DMS114 treated with DMSO at 0.1 percent for 48 hours (cell line): ENCODE measurements at regions not wholly inside any gene's neighbourhood (a gene's known extent, or its start where the extent isn't known, plus 50 kb on each side); places are given as distances from the start of the nearest gene placed in this dataset.

Source experiments
- DNase-seq: peaks from one replicate; lab custom pipeline; 2025; ENCODE audit not compliant: unreplicated experiment; lab: John Stamatoyannopoulos, UW

DNA sequence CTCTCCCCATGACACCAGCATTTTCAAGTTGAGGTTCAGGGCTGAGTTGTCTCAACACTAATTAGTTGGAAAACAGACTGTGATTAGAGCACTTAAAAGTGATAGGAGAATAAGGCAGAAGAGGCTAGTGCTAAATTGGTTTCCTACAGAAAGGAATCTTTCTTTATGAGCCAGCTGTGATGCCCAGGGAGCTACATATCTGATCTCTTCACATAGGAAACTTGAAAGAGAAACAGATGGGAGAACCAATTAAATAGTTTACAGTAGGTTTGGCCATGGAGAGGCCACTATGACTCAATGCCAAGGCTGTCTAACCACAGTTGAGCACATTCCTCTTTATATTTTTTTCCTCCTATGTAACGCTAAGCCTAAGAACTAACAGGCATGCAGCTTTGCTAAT lies 418.3 kb upstream of the CYRIA start:
- no peak for DNase-seq

DNA sequence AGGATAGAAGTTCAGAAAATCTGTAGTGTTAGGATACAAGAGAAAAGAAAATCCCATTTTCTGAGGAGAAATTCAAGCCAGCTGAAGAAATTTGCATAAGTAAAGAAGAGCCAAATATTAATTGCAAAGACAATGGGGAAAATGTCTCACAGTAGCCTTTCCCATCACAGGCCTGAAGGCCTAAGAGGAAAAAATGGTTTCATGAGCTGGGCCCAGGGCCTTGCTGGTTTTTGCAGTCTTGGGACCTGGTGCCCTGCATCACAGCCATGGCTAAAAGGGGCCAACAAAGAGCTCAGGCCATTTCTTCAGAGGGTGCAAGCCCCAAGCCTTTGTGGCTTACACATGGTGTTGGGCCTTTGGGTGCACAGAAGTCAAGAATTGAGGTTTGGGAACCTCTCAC lies 413.6 kb upstream of the CYRIA start:
- no peak for DNase-seq

- no peak for DNase-seq
Observed at GRCh38 chr2:17076533-17076932, 410.9 kb upstream of the CYRIA start.

DNA sequence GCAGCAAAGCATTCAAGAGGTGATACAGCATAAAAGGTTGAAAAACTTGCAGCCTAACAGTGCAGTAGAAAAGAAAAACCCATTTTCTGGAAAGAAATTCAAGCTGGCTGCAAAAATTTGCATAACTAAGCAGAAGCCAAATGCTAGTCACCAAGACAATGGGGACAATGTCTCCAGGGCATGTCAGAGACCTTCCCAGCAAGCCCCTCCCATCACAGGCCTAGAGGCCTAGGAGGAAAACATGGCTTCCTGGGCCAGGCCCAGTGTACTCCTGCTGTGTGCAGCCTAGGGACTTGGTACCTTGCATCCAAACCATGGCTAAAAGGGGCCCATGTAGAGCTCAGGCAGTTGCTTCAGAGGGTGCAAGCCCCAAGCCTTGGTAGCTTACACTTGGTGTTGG lies 405.1 kb upstream of the CYRIA start:
- no peak for DNase-seq

DNA sequence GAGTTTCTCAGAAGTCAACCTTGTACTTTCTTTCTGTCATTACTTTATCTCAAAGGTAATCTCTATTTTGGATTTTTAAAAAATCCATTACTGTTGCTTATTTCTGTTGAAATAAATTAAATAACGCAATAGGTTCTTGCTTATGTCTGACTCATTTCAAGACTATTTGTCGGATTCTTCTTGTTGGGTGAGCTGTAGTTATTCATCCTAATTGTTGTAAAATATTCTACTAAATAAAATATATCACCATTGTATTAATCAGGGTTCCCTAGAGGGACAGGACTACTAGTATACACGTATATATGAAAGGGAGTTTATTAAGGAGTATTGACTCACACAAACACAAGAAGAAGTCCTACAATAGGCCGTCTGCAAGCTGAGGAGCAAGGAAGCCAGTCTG lies 403.9 kb upstream of the CYRIA start:
- no peak for DNase-seq

DNA sequence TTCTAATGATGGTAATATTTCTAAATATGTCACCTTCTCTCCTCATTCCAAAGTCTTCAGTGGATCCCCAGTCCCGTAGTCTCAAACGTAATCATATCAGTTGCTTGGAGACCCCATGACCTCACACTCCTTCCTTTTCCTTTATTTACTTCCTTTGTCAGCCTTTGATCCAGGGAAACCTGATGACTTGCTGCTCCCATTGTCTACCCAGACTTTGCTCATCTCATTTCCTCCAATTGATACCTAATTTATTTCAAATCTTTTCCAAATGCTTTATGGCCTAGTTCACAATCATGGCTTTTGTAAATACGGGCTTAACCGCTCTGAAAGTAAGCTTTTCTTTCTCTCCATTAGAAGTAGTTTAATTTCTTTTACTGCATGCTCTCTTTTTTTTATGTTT lies 402.4 kb upstream of the CYRIA start:
- no peak for DNase-seq

DNA sequence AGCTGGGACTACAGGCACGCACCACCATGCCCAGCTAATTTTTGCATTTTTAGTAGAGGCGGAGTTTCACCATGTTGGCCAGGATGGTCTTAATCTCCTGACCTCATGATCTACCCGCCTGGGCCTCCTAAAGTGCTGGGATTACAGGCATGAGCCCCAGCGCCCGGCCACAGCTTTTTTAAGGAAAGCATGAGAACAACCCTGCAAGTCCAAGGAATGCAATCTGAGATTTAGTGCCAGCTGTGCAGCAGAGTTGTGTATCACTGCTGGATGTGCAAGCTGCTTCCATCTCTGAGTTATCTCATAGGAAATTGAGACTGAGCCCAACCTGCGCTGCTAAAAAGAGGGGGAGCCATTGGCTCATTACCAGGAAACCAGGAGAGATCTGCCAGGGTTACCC lies 399.9 kb upstream of the CYRIA start:
- DNase-seq, result no peak

DNA sequence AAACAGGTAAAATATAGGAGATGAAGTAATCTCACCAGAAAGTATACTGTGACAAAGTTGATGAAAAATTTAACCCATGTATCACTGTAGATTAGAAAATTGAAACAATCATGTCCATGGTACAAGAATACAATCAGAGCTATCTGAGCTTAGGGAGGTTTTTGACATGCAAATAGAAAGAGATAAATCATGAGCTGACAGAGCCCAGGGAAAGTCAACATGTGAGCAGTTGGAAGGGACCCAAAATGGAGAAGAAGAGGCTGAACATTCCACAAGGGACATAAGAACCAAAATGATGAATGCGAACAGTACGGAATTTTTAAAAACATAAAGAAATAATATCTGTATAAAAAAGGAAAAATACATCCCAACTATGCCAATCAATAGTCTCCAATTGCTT lies 395.4 kb upstream of the CYRIA start:
- no peak for DNase-seq

DNA sequence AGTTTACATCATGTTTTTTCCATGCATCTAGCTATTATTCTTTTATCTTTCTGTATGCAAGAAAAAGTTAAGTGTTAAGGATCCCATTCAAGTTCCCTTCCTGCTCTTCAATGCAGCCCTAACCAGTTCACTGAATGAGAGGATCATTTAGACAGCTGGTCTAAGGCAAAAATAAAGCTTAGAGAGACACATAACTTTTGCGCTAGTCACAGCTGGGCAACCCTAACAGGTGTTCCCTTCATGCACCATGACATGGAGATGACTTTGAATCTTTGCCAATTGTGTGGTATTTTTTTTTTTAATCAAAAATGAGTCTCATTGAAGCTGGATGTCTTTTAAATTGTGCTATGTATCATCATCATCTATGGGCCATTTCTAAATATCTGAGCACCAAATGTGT lies 393.8 kb upstream of the CYRIA start:
- no peak for DNase-seq

- no peak for DNase-seq
Observed at GRCh38 chr2:17058772-17059402, 393.3 kb upstream of the CYRIA start.

- DNase-seq, result no peak
Observed at GRCh38 chr2:17057109-17058017, 391.7 kb upstream of the CYRIA start.

DNA sequence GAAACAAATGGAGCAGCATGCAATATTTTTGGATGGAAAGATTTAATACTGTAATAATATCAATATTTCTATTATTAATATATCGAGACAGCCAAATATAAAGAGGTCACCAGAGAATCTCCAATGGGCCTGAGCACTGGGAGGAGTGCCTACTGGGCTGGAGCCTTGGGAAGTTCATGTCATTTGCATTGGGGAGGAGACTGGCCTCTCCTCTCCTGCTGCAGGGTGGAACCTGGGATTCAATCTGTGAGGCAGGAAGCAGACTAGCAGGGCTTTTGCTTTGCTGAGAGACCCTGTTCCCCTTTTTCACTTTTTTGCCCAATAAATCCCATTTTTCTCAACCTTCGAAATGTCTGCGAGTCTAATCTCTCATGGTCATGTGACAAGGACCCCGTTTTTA lies 390.6 kb upstream of the CYRIA start:
- DNase-seq, result no peak

DNA sequence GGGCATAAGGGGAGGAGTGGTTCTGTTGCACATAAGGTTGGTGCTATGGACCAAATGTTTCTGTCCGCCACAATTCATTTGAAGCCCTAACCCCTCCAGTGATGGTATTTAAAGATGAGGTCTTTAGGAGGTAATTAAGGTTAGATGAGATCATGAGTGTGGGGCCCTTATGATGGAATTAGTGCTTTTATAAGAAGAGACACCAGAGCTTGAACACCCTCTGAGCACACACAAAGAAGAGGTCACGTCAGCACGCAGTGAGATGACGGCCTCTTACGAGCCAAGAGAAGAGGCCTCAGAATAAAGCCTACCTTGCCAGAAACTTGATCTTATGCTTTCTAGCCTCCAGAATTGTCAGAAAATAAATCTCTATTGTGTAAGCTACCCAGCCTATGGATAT lies 386.4 kb upstream of the CYRIA start:
- DNase-seq, result no peak

GRCh38 chr2:17051538-17051937 lies 385.9 kb upstream of the CYRIA start:
- no peak for DNase-seq

DNA sequence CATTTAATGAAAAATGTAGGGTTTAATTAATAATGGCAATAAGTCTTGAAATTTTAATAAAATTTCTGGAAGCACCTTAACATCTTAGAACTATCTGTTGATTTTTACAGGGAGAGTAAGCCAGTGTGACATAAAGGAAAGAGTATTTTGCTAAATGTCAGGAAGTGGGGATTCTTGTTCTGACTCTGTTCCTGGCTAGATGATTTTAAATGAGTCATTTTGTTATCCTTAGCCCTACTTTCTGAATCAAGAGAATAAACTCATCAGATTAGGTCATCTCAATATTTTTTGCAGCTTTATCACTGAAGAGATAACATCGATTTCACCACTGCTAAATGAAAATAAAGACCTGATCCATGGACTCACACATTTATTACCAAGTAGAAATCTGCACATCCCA lies 377.5 kb upstream of the CYRIA start:
- no peak for DNase-seq

DNA sequence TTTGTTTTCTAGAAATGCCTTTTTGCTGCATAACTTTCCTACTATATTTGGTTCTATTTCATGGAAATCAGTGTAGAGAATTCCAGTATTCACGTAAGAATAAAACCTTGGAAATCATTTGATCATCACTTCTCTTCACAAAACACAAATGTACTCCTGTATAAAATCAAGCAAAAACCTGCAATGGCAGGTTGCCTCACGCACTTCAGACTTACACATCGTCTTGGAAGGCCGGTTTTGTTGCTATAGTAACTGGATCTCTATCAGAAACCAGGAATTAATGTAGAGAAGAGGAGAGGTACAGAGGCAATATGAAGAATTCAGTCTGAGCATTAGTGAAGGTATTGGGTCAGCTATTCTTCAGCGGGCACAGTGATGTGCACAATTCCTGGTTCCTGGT lies 370.7 kb upstream of the CYRIA start:
- DNase-seq, result no peak

DNA sequence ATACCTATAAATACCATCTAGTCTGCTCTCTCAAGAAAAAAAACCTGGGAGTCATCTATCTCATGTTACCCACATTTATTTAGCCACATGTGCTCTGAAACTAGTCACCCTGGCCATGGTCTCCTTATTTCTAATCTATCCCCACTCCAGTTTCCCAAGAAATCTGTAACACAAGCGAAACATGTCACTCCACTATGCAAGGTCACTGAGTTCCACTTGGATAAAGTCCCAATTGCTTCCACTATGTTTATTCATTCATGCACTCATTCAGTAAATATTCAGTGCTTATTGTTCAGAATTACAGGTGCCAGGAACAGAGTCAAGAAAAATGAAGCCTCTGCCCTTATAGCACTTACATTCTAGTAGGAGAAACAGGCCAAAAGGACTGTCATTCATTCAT lies 369.4 kb upstream of the CYRIA start:
- DNase-seq, result no peak

- DNase-seq, result no peak
Observed at GRCh38 chr2:17030047-17030446, 364.4 kb upstream of the CYRIA start.

GRCh38 chr2:17012297-17012696 lies 346.7 kb upstream of the CYRIA start:
- no peak for DNase-seq

DNA sequence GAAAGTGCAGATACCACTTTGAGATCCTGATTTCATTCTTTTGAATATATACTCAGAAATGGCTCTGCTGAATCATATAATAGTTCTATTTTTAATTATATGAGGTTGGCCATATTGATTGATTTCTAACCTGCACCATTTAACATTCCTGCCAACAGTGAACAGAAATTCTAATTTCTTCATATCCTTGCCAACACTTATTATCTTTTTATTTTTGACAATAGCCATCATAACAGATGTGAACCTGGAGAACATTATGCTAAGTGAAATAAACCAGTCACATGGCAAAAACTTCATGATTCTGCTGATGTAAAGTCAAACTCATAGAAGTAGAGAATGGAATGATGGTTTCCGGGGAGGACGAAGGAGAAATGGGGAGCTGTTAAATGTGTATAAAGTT lies 344.5 kb upstream of the CYRIA start:
- no peak for DNase-seq

- DNase-seq, result no peak
Observed at GRCh38 chr2:17000184-17000482, 334.5 kb upstream of the CYRIA start.

DNA sequence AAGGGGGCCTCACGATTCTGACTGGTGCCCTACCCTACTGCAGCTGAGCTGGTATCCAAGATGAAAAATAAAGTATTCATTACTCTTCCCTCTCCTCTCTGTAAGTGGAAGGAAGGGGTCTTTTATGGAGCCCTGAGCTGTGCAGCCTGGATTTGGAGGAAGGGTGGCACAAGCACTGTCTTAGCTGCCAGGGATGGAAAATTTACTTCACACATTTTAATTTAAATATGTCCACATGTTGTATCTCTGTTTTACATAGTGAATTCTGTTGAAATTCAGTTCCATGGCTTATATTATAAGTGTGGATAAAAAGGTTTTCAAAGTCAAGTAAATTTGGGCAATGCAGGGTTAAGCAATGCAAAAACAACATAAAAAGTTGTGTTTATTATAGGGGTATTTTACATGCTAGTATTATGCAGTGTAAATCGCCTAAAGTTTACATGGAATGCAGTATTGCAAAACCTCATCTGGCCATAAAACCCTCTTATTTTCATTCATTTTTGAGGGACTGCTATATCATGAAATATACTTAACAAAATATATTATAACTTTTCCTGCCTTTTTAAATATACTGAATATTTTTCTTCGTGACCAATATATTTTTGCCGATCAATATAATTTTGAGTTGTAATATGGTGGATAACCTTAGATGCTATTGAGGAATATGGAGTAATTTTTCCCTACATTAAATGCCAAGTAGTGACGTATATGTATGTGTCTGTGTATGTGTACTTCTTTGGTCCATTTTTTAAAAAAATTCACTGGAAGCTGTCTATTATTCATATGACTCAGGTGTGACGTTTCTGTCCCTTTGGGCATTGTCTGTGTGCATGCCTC lies 333.9 kb upstream of the CYRIA start:
- no peak for DNase-seq
